ENCODE measurements at regions not wholly inside any gene's neighbourhood (a gene's known extent, or its start where the extent isn't known, plus 50 kb on each side); places are given as distances from the start of the nearest gene placed in this dataset.
A peak's percentile ranks its signal among the peaks of the same experiment; 100 is the strongest.

GRCh38 chr3:139803294-139803693 lies 125.5 kb upstream of the NMNAT3 start (continued):
- TF ChIP-seq, protein P1, sequence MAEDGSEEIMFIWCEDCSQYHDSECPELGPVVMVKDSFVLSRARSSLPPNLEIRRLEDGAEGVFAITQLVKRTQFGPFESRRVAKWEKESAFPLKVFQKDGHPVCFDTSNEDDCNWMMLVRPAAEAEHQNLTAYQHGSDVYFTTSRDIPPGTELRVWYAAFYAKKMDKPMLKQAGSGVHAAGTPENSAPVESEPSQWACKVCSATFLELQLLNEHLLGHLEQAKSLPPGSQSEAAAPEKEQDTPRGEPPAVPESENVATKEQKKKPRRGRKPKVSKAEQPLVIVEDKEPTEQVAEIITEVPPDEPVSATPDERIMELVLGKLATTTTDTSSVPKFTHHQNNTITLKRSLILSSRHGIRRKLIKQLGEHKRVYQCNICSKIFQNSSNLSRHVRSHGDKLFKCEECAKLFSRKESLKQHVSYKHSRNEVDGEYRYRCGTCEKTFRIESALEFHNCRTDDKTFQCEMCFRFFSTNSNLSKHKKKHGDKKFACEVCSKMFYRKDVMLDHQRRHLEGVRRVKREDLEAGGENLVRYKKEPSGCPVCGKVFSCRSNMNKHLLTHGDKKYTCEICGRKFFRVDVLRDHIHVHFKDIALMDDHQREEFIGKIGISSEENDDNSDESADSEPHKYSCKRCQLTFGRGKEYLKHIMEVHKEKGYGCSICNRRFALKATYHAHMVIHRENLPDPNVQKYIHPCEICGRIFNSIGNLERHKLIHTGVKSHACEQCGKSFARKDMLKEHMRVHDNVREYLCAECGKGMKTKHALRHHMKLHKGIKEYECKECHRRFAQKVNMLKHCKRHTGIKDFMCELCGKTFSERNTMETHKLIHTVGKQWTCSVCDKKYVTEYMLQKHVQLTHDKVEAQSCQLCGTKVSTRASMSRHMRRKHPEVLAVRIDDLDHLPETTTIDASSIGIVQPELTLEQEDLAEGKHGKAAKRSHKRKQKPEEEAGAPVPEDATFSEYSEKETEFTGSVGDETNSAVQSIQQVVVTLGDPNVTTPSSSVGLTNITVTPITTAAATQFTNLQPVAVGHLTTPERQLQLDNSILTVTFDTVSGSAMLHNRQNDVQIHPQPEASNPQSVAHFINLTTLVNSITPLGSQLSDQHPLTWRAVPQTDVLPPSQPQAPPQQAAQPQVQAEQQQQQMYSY (CRISPR knock-in tag; IDR thresholded peaks at IDR 0.05), result no peak
- TF ChIP-seq CTCF (IDR thresholded peaks at IDR 0.05), result no peak
- no peak for TF ChIP-seq SOX15 (CRISPR knock-in tag; IDR thresholded peaks at IDR 0.05)
- no peak for TF ChIP-seq CREM (CRISPR knock-in tag; IDR thresholded peaks at IDR 0.05)
- no peak for TF ChIP-seq CBFB (CRISPR knock-in tag; IDR thresholded peaks at IDR 0.05; ENCODE audit: low read depth)
- no peak for TF ChIP-seq OVOL2 (CRISPR knock-in tag; IDR thresholded peaks at IDR 0.05; ENCODE audit: borderline replicate concordance)
- TF ChIP-seq SP1 (CRISPR knock-in tag; conservative IDR thresholded peaks at IDR 0.05), result no peak
- TF ChIP-seq NR3C1 (CRISPR knock-in tag; conservative IDR thresholded peaks at IDR 0.05; ENCODE audit: low read depth), result no peak
- no peak for TF ChIP-seq NFE2L1 (CRISPR knock-in tag; IDR thresholded peaks at IDR 0.05)
- no peak for TF ChIP-seq ZNF317 (CRISPR knock-in tag; IDR thresholded peaks at IDR 0.05; ENCODE audit: borderline replicate concordance, low read depth)

- H3K27me3 Mint-ChIP-seq (ENCODE audit: low read depth), result no peaks in the 10 kb centered on the region; the same call in 1 of the 2 replicates
- no peak overlapping the region for H3K4me3 Mint-ChIP-seq
- peak; percentile 69 for DNase-seq (ENCODE audit: low spot score)
- no peaks in the 10 kb centered on the region for H3K36me3 Mint-ChIP-seq
- peak; percentile 52; the same call in 1 of the 2 replicates for ATAC-seq
- CTCF ChIA-PET, result no interaction called here
- no peak overlapping the region for H3K27ac Mint-ChIP-seq
- POLR2A ChIA-PET, result no interaction called here
- peaks cover 7% of the 10 kb centered on the region for H3K9me3 Mint-ChIP-seq
- H3K4me1 Mint-ChIP-seq, result no peaks in the 10 kb centered on the region
- peak; percentile 69; the same call in 1 of the 2 replicates for TF ChIP-seq ETV6 (CRISPR knock-in tag; IDR thresholded peaks at IDR 0.05)
- TF ChIP-seq ZNF232 (CRISPR knock-in tag; IDR thresholded peaks at IDR 0.05), result 0 out of 2 replicates have a peak, but pooled peaks have one; percentile 47
- TF ChIP-seq, protein P2, sequence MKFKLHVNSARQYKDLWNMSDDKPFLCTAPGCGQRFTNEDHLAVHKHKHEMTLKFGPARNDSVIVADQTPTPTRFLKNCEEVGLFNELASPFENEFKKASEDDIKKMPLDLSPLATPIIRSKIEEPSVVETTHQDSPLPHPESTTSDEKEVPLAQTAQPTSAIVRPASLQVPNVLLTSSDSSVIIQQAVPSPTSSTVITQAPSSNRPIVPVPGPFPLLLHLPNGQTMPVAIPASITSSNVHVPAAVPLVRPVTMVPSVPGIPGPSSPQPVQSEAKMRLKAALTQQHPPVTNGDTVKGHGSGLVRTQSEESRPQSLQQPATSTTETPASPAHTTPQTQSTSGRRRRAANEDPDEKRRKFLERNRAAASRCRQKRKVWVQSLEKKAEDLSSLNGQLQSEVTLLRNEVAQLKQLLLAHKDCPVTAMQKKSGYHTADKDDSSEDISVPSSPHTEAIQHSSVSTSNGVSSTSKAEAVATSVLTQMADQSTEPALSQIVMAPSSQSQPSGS (CRISPR knock-in tag; IDR thresholded peaks at IDR 0.05; ENCODE audit: borderline replicate concordance, low read depth), result 0 out of 2 replicates have a peak, but pooled peaks have one; percentile 30
- TF ChIP-seq ZNF512 (CRISPR knock-in tag; IDR thresholded peaks at IDR 0.05; ENCODE audit: borderline replicate concordance), result no peak
- TF ChIP-seq TEAD4 (CRISPR knock-in tag; IDR thresholded peaks at IDR 0.05), result peak; percentile 66; the same call in 1 of the 2 replicates
- TF ChIP-seq, protein P3, sequence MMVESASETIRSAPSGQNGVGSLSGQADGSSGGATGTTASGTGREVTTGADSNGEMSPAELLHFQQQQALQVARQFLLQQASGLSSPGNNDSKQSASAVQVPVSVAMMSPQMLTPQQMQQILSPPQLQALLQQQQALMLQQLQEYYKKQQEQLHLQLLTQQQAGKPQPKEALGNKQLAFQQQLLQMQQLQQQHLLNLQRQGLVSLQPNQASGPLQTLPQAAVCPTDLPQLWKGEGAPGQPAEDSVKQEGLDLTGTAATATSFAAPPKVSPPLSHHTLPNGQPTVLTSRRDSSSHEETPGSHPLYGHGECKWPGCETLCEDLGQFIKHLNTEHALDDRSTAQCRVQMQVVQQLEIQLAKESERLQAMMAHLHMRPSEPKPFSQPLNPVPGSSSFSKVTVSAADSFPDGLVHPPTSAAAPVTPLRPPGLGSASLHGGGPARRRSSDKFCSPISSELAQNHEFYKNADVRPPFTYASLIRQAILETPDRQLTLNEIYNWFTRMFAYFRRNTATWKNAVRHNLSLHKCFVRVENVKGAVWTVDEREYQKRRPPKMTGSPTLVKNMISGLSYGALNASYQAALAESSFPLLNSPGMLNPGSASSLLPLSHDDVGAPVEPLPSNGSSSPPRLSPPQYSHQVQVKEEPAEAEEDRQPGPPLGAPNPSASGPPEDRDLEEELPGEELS (CRISPR knock-in tag; IDR thresholded peaks at IDR 0.05), result 0 out of 2 replicates have a peak, but pooled peaks have one; percentile 67
- peak; percentile 75 for TF ChIP-seq NFE2L1 (CRISPR knock-in tag; IDR thresholded peaks at IDR 0.05)
- TF ChIP-seq, protein P4, sequence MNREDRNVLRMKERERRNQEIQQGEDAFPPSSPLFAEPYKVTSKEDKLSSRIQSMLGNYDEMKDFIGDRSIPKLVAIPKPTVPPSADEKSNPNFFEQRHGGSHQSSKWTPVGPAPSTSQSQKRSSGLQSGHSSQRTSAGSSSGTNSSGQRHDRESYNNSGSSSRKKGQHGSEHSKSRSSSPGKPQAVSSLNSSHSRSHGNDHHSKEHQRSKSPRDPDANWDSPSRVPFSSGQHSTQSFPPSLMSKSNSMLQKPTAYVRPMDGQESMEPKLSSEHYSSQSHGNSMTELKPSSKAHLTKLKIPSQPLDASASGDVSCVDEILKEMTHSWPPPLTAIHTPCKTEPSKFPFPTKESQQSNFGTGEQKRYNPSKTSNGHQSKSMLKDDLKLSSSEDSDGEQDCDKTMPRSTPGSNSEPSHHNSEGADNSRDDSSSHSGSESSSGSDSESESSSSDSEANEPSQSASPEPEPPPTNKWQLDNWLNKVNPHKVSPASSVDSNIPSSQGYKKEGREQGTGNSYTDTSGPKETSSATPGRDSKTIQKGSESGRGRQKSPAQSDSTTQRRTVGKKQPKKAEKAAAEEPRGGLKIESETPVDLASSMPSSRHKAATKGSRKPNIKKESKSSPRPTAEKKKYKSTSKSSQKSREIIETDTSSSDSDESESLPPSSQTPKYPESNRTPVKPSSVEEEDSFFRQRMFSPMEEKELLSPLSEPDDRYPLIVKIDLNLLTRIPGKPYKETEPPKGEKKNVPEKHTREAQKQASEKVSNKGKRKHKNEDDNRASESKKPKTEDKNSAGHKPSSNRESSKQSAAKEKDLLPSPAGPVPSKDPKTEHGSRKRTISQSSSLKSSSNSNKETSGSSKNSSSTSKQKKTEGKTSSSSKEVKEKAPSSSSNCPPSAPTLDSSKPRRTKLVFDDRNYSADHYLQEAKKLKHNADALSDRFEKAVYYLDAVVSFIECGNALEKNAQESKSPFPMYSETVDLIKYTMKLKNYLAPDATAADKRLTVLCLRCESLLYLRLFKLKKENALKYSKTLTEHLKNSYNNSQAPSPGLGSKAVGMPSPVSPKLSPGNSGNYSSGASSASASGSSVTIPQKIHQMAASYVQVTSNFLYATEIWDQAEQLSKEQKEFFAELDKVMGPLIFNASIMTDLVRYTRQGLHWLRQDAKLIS (CRISPR knock-in tag; IDR thresholded peaks at IDR 0.05; ENCODE audit: borderline replicate concordance), result no peak
- no peak for TF ChIP-seq CTCF (IDR thresholded peaks at IDR 0.05)
- TF ChIP-seq NFYB (CRISPR knock-in tag; conservative IDR thresholded peaks at IDR 0.05; ENCODE audit: low read depth), result no peak
Observed at GRCh38 chr3:139797724-139798343, 120.1 kb upstream of the NMNAT3 start.

Data from WTC11 (cell line).